ENCODE measurements at regions not wholly inside any gene's neighbourhood (a gene's known extent, or its start where the extent isn't known, plus 50 kb on each side); places are given as distances from the start of the nearest gene placed in this dataset.
"Not testable (repeated sequence)": the region's sequence is repeated elsewhere in the genome, so short reads cannot be mapped to it uniquely, and the experiment has no call there.

GRCh38 chr5:57429513-57430120 is 53.0 kb downstream of the ACTBL2 start:
- DNase-seq (no peak), ATAC-seq (no peak)
- intact Hi-C loops (cut with DNase I, micrococcal nuclease), result no loop called here
- no peaks in the 10 kb centered on the region for H3K4me1 ChIP-seq (ENCODE audit: low read depth)
- H3K36me3 ChIP-seq (ENCODE audit: low read depth), result no peaks in the 10 kb centered on the region
- H3K4me3 ChIP-seq, result no peak overlapping the region
- H3K9me3 ChIP-seq, result no peaks in the 10 kb centered on the region
- no peak for TF ChIP-seq CTCF (IDR thresholded peaks at IDR 0.05)

- intact Hi-C loops (cut with DNase I, micrococcal nuclease); ATAC-seq; H3K4me1 ChIP-seq (ENCODE audit: low read depth); H3K4me3 ChIP-seq; H3K36me3 ChIP-seq (ENCODE audit: low read depth); H3K9me3 ChIP-seq; DNase-seq: not testable (repeated sequence)
These were observed 53.6 kb downstream of the ACTBL2 start for GRCh38 chr5:57429021-57429420.

- TF ChIP-seq CTCF (IDR thresholded peaks at IDR 0.05), result no peak
- no peaks in the 10 kb centered on the region for H3K9me3 ChIP-seq
- no peaks in the 10 kb centered on the region for H3K4me1 ChIP-seq (ENCODE audit: low read depth)
- no peak overlapping the region for H3K4me3 ChIP-seq
- H3K36me3 ChIP-seq (ENCODE audit: low read depth), result no peaks in the 10 kb centered on the region
- intact Hi-C loops (cut with DNase I, micrococcal nuclease), result no loop called here
- no peak for ATAC-seq
- peak in 1 of 3 donors; percentile 18 for DNase-seq
These were observed 59.6 kb downstream of the ACTBL2 start for GRCh38 chr5:57422993-57423392.

- no peak for DNase-seq
These were observed 60.3 kb downstream of the ACTBL2 start for GRCh38 chr5:57422341-57422740.

GRCh38 chr5:57420801-57421200 is 61.8 kb downstream of the ACTBL2 start:
- DNase-seq (no peak), ATAC-seq (no peak)
- TF ChIP-seq CTCF (IDR thresholded peaks at IDR 0.05), result no peak
- H3K4me1 ChIP-seq (ENCODE audit: low read depth), result no peaks in the 10 kb centered on the region
- no peaks in the 10 kb centered on the region for H3K9me3 ChIP-seq
- intact Hi-C loops (cut with DNase I, micrococcal nuclease), result no loop called here
- H3K36me3 ChIP-seq (ENCODE audit: low read depth), result no peaks in the 10 kb centered on the region
- no peak overlapping the region for H3K4me3 ChIP-seq

More at GRCh38 chr5:57422341-57422740, 60.3 kb downstream of the ACTBL2 start:
- intact Hi-C loops (cut with DNase I, micrococcal nuclease), result no loop called here
- H3K4me1 ChIP-seq (ENCODE audit: low read depth), result no peaks in the 10 kb centered on the region
- no peak for TF ChIP-seq CTCF (IDR thresholded peaks at IDR 0.05)
- no peaks in the 10 kb centered on the region for H3K9me3 ChIP-seq
- ATAC-seq, result no peak
- no peak overlapping the region for H3K4me3 ChIP-seq
- H3K36me3 ChIP-seq (ENCODE audit: low read depth), result no peaks in the 10 kb centered on the region

- DNase-seq (no peak), ATAC-seq (no peak)
- H3K9me3 ChIP-seq, result no peaks in the 10 kb centered on the region
- H3K4me1 ChIP-seq (ENCODE audit: low read depth), result no peaks in the 10 kb centered on the region
- no peaks in the 10 kb centered on the region for H3K36me3 ChIP-seq (ENCODE audit: low read depth)
- TF ChIP-seq CTCF (IDR thresholded peaks at IDR 0.05), result no peak
- intact Hi-C loops (cut with DNase I, micrococcal nuclease), result no loop called here
- no peak overlapping the region for H3K4me3 ChIP-seq
These were observed 64.6 kb downstream of the ACTBL2 start for GRCh38 chr5:57417971-57418370.
